Suprapubic skin (tissue), 4 donors: ENCODE measurements at regions not wholly inside any gene's neighbourhood (a gene's known extent, or its start where the extent isn't known, plus 50 kb on each side); places are given as distances from the start of the nearest gene placed in this dataset.

ENCODE experiments used
- DNase-seq, 2 donors: peaks; one replicate each; pipeline ENCODE4 v3.0.0-alpha.2; 2019; ENCODE audit warnings: low spot score in 2 of 2
- H3K27ac ChIP-seq: fragments of 200-600 bp; sonication (generic); one replicate; pipeline ENCODE4 v1.5.1; 2019
- H3K27me3 ChIP-seq: fragments of 200-600 bp; sonication (generic); one replicate; pipeline ENCODE4 v1.5.1; 2019
- H3K36me3 ChIP-seq: fragments of 200-600 bp; sonication (generic); one replicate; pipeline ENCODE4 v1.5.1; 2019
- H3K4me1 ChIP-seq: fragments of 200-600 bp; sonication (generic); one replicate; pipeline ENCODE4 v1.5.1; 2019
- H3K4me3 ChIP-seq: fragments of 200-600 bp; sonication (generic); one replicate; pipeline ENCODE4 v1.5.1; 2019; ENCODE audit warnings: mild to moderate bottlenecking
- H3K9me3 ChIP-seq: fragments of 200-600 bp; sonication (generic); one replicate; pipeline ENCODE4 v1.5.1; 2019
- CTCF ChIP-seq, 2 donors: fragments of 200-600 bp in 1 of 2; fragments of 450-650 bp in 1 of 2; sonication (generic) in 1 of 2; IDR thresholded peaks; one replicate each; pipeline ENCODE4 v1.5.1; 2016 to 2019; ENCODE audit warnings: antibody characterized with exemption in 2 of 2, mild to moderate bottlenecking in 1 of 2, moderate library complexity in 1 of 2
- EP300 ChIP-seq: sonication (generic); formaldehyde crosslinking; IDR thresholded peaks from one replicate; pipeline ENCODE4 v1.6.1; 2017; ENCODE audit warnings: antibody characterized with exemption
- POLR2A ChIP-seq, 2 donors: fragments of 450-650 bp; IDR thresholded peaks; one replicate each; pipeline ENCODE4 v1.6.1; 2017; ENCODE audit warnings: antibody characterized with exemption in 2 of 2, mild to moderate bottlenecking in 2 of 2, moderate library complexity in 2 of 2
- POLR2AphosphoS5 ChIP-seq, 3 donors: sonication (generic); formaldehyde crosslinking; IDR thresholded peaks; one replicate each; pipeline ENCODE4 v1.6.1; 2017; ENCODE audit warnings: antibody characterized with exemption in 3 of 3
- WGBS: methylation state at CpG from one replicate; pipeline ENCODE4 v1.1.5; 2018; 5-methylcytosine and 5-hydroxymethylcytosine counted together

DNA sequence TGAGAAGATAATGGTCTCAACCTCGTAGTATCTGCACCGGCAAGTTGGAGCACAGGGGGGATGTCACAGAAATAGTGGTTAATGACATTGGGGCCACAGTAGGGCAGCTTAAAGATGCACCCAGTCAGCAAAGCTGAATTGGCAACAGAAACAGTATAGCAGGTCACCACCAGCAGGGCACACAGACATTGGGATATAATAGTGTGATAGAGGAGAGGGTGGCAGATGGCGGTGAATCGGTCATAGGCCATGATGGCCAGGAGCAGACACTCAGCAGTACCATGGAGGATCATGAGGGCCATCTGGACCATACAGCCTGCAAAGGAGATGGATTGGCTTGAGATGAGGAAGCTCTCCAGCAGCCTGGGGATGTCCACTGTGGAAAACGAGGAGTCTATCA lies 106.0 kb upstream of the OR9Q1 start:
- Histone ChIP-seq H3K27me3 (no peaks in the 10 kb centered on the region), H3K36me3 (no peaks in the 10 kb centered on the region), H3K9me3 (no peaks in the 10 kb centered on the region), H3K4me1 (no peaks in the 10 kb centered on the region), H3K27ac (no peak overlapping the region), H3K4me3 (no peak overlapping the region)
- WGBS = 96% methylated on average over 5 of the region's 5 CpGs
- no peak for TF ChIP-seq EP300
- no peak for TF ChIP-seq POLR2AphosphoS5 (IDR thresholded peaks at IDR 0.05)
- TF ChIP-seq CTCF (IDR thresholded peaks at IDR 0.05) = no peak
- TF ChIP-seq POLR2A (IDR thresholded peaks at IDR 0.05) = no peak
- no peak for DNase-seq

- DNase-seq = no peak
- TF ChIP-seq EP300 (no peak), CTCF (IDR thresholded peaks at IDR 0.05) (no peak), POLR2A (IDR thresholded peaks at IDR 0.05) (no peak), POLR2AphosphoS5 (IDR thresholded peaks at IDR 0.05) (no peak)
- 92% methylated on average over 5 of the region's 5 CpGs for WGBS
These were observed 102.7 kb upstream of the OR9Q1 start for GRCh38 chr11:57920971-57921370.

DNA sequence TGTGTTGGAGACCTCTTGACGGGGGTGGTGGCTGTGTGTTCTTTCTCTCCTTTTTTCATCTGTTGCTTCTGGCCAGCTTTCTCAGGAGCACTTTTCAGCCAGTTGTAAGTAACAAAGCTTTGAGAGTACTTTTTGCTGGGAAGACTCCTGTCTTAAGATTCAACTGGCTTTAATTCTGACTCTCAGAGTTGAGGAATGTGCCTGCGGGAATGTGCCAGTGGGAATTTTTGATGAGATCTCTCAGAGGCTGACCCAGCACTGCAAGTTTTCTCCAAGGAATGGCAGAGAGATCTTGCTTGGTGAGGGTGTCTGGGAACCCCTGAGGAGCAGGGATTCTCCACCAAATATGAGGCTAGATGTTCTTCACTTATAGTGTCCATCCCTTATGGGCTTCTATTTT lies 91.6 kb upstream of the OR9Q1 start:
- Histone ChIP-seq H3K36me3 (no peaks in the 10 kb centered on the region), H3K4me1 (no peaks in the 10 kb centered on the region), H3K27ac (no peak overlapping the region), H3K27me3 (no peaks in the 10 kb centered on the region), H3K4me3 (no peak overlapping the region), H3K9me3 (no peaks in the 10 kb centered on the region)
- 79% methylated on average over 2 of the region's 2 CpGs for WGBS
- TF ChIP-seq CTCF (IDR thresholded peaks at IDR 0.05) (no peak), POLR2A (IDR thresholded peaks at IDR 0.05) (no peak), POLR2AphosphoS5 (IDR thresholded peaks at IDR 0.05) (no peak), EP300 (no peak)
- no peak for DNase-seq

More at GRCh38 chr11:57920971-57921370, 102.7 kb upstream of the OR9Q1 start:
- no peak overlapping the region for H3K27ac ChIP-seq
- no peaks in the 10 kb centered on the region for H3K36me3 ChIP-seq
- H3K27me3 ChIP-seq = no peaks in the 10 kb centered on the region
- peaks cover 2% of the 10 kb centered on the region for H3K9me3 ChIP-seq
- no peaks in the 10 kb centered on the region for H3K4me1 ChIP-seq
- no peak overlapping the region for H3K4me3 ChIP-seq

DNA sequence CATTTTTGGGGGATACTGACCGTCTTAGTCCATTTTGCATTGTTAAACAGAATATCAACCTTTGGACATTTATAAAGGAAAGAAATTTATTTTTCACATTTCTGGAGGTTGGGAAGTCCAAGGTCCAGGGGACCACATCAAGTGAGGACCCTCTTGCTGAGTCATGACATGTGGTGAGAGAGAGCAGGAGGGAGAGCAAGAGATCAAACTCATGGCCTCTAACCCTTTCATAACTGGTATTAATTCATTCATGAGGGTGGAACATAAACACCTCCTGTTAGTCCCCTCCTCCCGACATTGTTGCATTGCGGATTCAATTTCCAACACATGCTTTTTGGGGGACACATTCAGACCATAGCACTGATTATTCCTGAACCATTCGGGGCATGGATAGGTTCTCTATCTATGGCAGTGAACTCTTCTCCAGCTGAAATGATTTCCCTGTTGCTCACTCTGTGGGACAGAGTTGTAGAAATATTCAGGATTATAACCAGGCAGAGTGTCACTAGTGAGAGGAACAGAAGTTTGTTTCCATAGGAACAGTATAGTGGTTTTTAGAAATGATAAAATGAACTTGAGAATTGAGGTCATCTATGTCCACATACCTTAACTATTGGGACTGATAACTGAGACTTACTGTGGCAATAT lies 88.2 kb upstream of the OR9Q1 start:
- WGBS = 92% methylated on average over 4 of the region's 4 CpGs
- no peaks in the 10 kb centered on the region for H3K9me3 ChIP-seq

DNA sequence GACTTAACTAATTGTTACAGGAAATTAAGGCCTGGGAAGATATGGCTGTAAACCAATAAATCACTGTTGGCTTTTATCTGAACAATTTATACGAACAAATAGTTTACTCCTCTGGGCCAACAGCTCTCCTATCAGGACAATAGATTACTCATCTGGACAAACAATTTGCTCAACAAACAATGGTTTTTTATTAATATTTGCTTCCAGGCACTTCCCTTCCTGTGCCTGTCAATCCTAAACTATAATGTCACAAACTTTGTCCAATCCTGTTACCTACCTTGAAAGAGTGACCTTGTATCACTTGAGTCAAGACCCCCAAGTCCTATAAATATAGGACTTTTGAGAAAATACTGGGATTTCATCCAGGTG lies 87.6 kb upstream of the OR9Q1 start:
- Histone ChIP-seq H3K36me3 (no peaks in the 10 kb centered on the region), H3K4me1 (no peaks in the 10 kb centered on the region), H3K27ac (no peak overlapping the region), H3K4me3 (no peak overlapping the region), H3K27me3 (no peaks in the 10 kb centered on the region), H3K9me3 (no peaks in the 10 kb centered on the region)
- TF ChIP-seq EP300 (no peak), POLR2AphosphoS5 (IDR thresholded peaks at IDR 0.05) (no peak), POLR2A (IDR thresholded peaks at IDR 0.05) (no peak), CTCF (IDR thresholded peaks at IDR 0.05) (no peak)
- DNase-seq = no peak
- 34% methylated on average over 1 of the region's 1 CpG for WGBS

More for the DNA sequence above, 88.2 kb upstream of the OR9Q1 start:
- Histone ChIP-seq H3K4me3 (no peak overlapping the region), H3K27me3 (no peaks in the 10 kb centered on the region), H3K4me1 (no peaks in the 10 kb centered on the region), H3K27ac (no peak overlapping the region), H3K36me3 (no peaks in the 10 kb centered on the region)
- TF ChIP-seq POLR2A (IDR thresholded peaks at IDR 0.05) = no peak
- DNase-seq = no peak

- no peaks in the 10 kb centered on the region for H3K4me1 ChIP-seq
- DNase-seq = no peak
- 73% methylated on average over 3 of the region's 3 CpGs for WGBS
- H3K9me3 ChIP-seq = no peaks in the 10 kb centered on the region
- no peaks in the 10 kb centered on the region for H3K27me3 ChIP-seq
- H3K4me3 ChIP-seq = no peak overlapping the region
- no peaks in the 10 kb centered on the region for H3K36me3 ChIP-seq
- no peak overlapping the region for H3K27ac ChIP-seq
- TF ChIP-seq POLR2AphosphoS5 (IDR thresholded peaks at IDR 0.05) = no peak
These were observed 86.2 kb upstream of the OR9Q1 start for GRCh38 chr11:57937431-57937830.
